K562 (cell line): ENCODE measurements at regions not wholly inside any gene's neighbourhood (a gene's known extent, or its start where the extent isn't known, plus 50 kb on each side); places are given as distances from the start of the nearest gene placed in this dataset.

ENCODE experiments used
- ATAC-seq: fragments of 200-7000 bp; cut with Tn5 transposase; 3 replicates; pipeline ENCODE4 v1.9.1; 2020; ENCODE audit warnings: moderate library complexity
- BruUV-seq: library from RNA; stranded (reverse); fragments of 400-500 nt; replicated peaks from 2 replicates; lab custom pipeline; 2021; lab: Mats Ljungman, UMichigan
- CTCF ChIA-PET: fragments of 300-600 bp; formaldehyde crosslinking; extraction: SDS; loops from one replicate; lab custom pipeline; 2021; ENCODE audit warnings: low intra/inter-chr PET ratio; lab: Yijun Ruan, JAX
- POLR2A ChIA-PET: fragments of 300-600, 350-650 bp; sonication (Branson Sonifier 250); formaldehyde crosslinking; extraction: SDS; loops from one replicate; lab custom pipeline; 2021; ENCODE audit warnings: antibody characterized with exemption, inconsistent platforms; lab: Yijun Ruan, JAX
- DNase-seq, 4 experiments: peaks; one replicate each; pipeline versions ENCODE4 v3.0.0 to v3.0.0-alpha.2; 2011 to 2018; ENCODE audit warnings: low spot score in 3 of 4, mixed read lengths in 3 of 4; ENCODE audit errors: extremely low read depth in 1 of 4
- FAIRE-seq: peaks from 2 replicates; lab custom pipeline; 2011; peaks lifted over from hg19 to GRCh38; lab: Jason Lieb, UNC
- H2AFZ ChIP-seq: 2 replicates; pipeline ENCODE4 v1.6.0; 2011; ENCODE audit warnings: low read depth, low read length, control low read depth, inconsistent platforms
- H3K27ac ChIP-seq: fragments of 200-600 bp; 3 replicates; pipeline ENCODE4 v1.8.0; 2011; ENCODE audit warnings: low read depth, mild to moderate bottlenecking, control low read depth, inconsistent platforms, low read length, moderate library complexity, mixed read lengths; ENCODE audit errors: extremely low read depth
- H3K27me3 ChIP-seq, 2 experiments: fragments of 300-600 bp in 1 of 2; 2 replicates in 1 of 2; 3 replicates in 1 of 2; pipeline versions ENCODE4 v1.6.0 to v1.8.0; 2011; ENCODE audit warnings: inconsistent platforms in 2 of 2, low read length in 2 of 2, mild to moderate bottlenecking in 1 of 2, mixed read lengths in 1 of 2, moderate library complexity in 1 of 2; ENCODE audit not compliant: control insufficient read depth in 2 of 2, insufficient read depth in 2 of 2
- H3K36me3 ChIP-seq: fragments of 300-600 bp; 3 replicates; pipeline ENCODE4 v1.8.0; 2011; ENCODE audit warnings: mild to moderate bottlenecking, low read length, inconsistent platforms; ENCODE audit not compliant: control insufficient read depth, insufficient read depth
- H3K4me1 ChIP-seq, 2 experiments: fragments of 200-600 bp in 1 of 2; replicated peaks in 1 of 2; 2 replicates in 1 of 2; 3 replicates in 1 of 2; pipeline versions ENCODE4 v1.5.1 to v1.8.0; 2011; ENCODE audit warnings: inconsistent platforms in 2 of 2, low read length in 2 of 2, mild to moderate bottlenecking in 1 of 2, mixed read lengths in 1 of 2, moderate library complexity in 1 of 2; ENCODE audit not compliant: control insufficient read depth in 2 of 2, insufficient read depth in 2 of 2
- H3K4me2 ChIP-seq: 2 replicates; pipeline ENCODE4 v1.6.1; 2011; ENCODE audit warnings: low read length, control low read depth, inconsistent platforms, mixed read lengths; ENCODE audit not compliant: insufficient read depth
- H3K4me3 ChIP-seq: fragments of 200-600 bp; sonication (generic), shearing (Covaris generic); 2 replicates; pipeline ENCODE4 v1.5.1; 2016; ENCODE audit warnings: control low read depth, inconsistent platforms
- H3K79me2 ChIP-seq: fragments of 200-600 bp; 3 replicates; pipeline ENCODE4 v1.8.0; 2011; ENCODE audit warnings: low read length, inconsistent platforms; ENCODE audit not compliant: control insufficient read depth, insufficient read depth
- H3K9ac ChIP-seq, 2 experiments: 2 replicates each; pipeline versions ENCODE4 v1.6.0 to v1.6.1; 2011; ENCODE audit warnings: low read depth in 2 of 2, low read length in 2 of 2, control low read depth in 1 of 2, inconsistent platforms in 1 of 2, mild to moderate bottlenecking in 1 of 2, mixed read lengths in 1 of 2; ENCODE audit not compliant: insufficient read depth in 1 of 2
- H3K9me1 ChIP-seq: one replicate; pipeline ENCODE4 v1.6.0; 2011; ENCODE audit warnings: inconsistent platforms, mild to moderate bottlenecking, low read length, moderate library complexity; ENCODE audit not compliant: control insufficient read depth, insufficient read depth
- H3K9me3 ChIP-seq: replicated peaks from 2 replicates; pipeline ENCODE4 v1.5.1; 2011; ENCODE audit warnings: low read depth, low read length, inconsistent platforms; ENCODE audit not compliant: control insufficient read depth, insufficient read depth
- H4K20me1 ChIP-seq: replicated peaks from 2 replicates; pipeline ENCODE4 v1.6.1; 2011; ENCODE audit warnings: low read length, inconsistent platforms, mixed read lengths; ENCODE audit not compliant: control insufficient read depth, insufficient read depth
- BDP1 ChIP-seq: IDR thresholded peaks from 3 replicates; pipeline ENCODE4 v1.6.1; 2011; ENCODE audit not compliant: insufficient read length, insufficient read depth
- FOSL1 ChIP-seq: fragments of 200-800 bp; sonication (Bioruptor generic); conservative IDR thresholded peaks from 2 replicates; pipeline ENCODE4 v1.6.1; 2016; ENCODE audit warnings: missing genetic modification characterization, missing compliant biosample characterization
- FOXJ3 ChIP-seq: sonication (generic); formaldehyde crosslinking; IDR thresholded peaks from 2 replicates; pipeline ENCODE4 v1.4.0; 2020; ENCODE audit warnings: mild to moderate bottlenecking, missing genetic modification reagents
- FOXK1 ChIP-seq: sonication (generic); formaldehyde crosslinking; IDR thresholded peaks from 2 replicates; pipeline ENCODE4 v1.8.0; 2022; ENCODE audit warnings: missing genetic modification reagents, mild to moderate bottlenecking, borderline replicate concordance
- HEY1 ChIP-seq: fragments of 250-450 bp; sonication (Bioruptor Pico); IDR thresholded peaks from 2 replicates; pipeline ENCODE4 v1.5.0; 2020; ENCODE audit warnings: mild to moderate bottlenecking, moderate library complexity, borderline replicate concordance
- HNRNPL ChIP-seq: fragments of 200-400 bp; formaldehyde crosslinking; IDR thresholded peaks from 2 replicates; pipeline ENCODE4 v1.6.1; 2017; ENCODE audit warnings: low read depth, mild to moderate bottlenecking, low read length
- NCOR1 ChIP-seq: fragments of 450-650 bp; IDR thresholded peaks from 2 replicates; pipeline ENCODE4 v1.6.1; 2016; ENCODE audit warnings: mild to moderate bottlenecking, moderate library complexity
- PYGO2 ChIP-seq: fragments of 450-650 bp; IDR thresholded peaks from 2 replicates; pipeline ENCODE4 v1.6.1; 2016; ENCODE audit warnings: mild to moderate bottlenecking, missing genetic modification characterization, moderate library complexity, missing compliant biosample characterization
- RB1 ChIP-seq: fragments of 450-650 bp; IDR thresholded peaks from 2 replicates; pipeline ENCODE4 v1.6.1; 2017; ENCODE audit warnings: low read depth, mild to moderate bottlenecking
- SMAD2 ChIP-seq: fragments of 150-350 bp; IDR thresholded peaks from 2 replicates; pipeline ENCODE4 v1.6.1; 2014; ENCODE audit warnings: low read depth, mild to moderate bottlenecking, low read length
- SMARCE1 ChIP-seq: fragments of 450-650 bp; IDR thresholded peaks from 2 replicates; pipeline ENCODE4 v1.7.1; 2016; ENCODE audit warnings: mild to moderate bottlenecking
- TEAD1 ChIP-seq, 2 experiments: fragments of 450-650 bp in 1 of 2; sonication (generic) in 1 of 2; formaldehyde crosslinking; IDR thresholded peaks; 2 replicates each; pipeline versions ENCODE4 v1.4.0 to v1.8.0; 2020 to 2022; ENCODE audit warnings: mild to moderate bottlenecking in 2 of 2, missing genetic modification reagents in 1 of 2
- THAP7 ChIP-seq: fragments of 250-450 bp; sonication (Bioruptor Pico); IDR thresholded peaks from 2 replicates; pipeline ENCODE4 v1.5.0; 2021
- THRA ChIP-seq: fragments of 450-650 bp; IDR thresholded peaks from 2 replicates; pipeline ENCODE4 v1.6.1; 2017; ENCODE audit warnings: mild to moderate bottlenecking, moderate library complexity
- THRB ChIP-seq: fragments of 450-650 bp; formaldehyde crosslinking; conservative IDR thresholded peaks from 2 replicates; pipeline ENCODE4 v1.4.0; 2022; ENCODE audit warnings: mild to moderate bottlenecking, missing genetic modification characterization
- YY1 ChIP-seq, 3 experiments: IDR thresholded peaks; 2 replicates each; pipeline ENCODE4 v1.6.1; 2011; ENCODE audit warnings: low read length in 2 of 3, mild to moderate bottlenecking in 2 of 3, moderate library complexity in 2 of 3, borderline replicate concordance in 1 of 3, control low read depth in 1 of 3, low read depth in 1 of 3; ENCODE audit not compliant: insufficient read depth in 3 of 3, insufficient replicate concordance in 2 of 3, control insufficient read depth in 1 of 3, insufficient read length in 1 of 3; ENCODE audit errors: extremely low read depth in 1 of 3
- ZNF134 ChIP-seq: fragments of 250-450 bp; sonication (Bioruptor Pico); conservative IDR thresholded peaks from 2 replicates; pipeline ENCODE4 v1.4.0; 2020
- ZNF277 ChIP-seq: fragments of 250-450 bp; sonication (Bioruptor Pico); IDR thresholded peaks from 2 replicates; pipeline ENCODE4 v1.8.0; 2022; ENCODE audit warnings: inconsistent platforms, mild to moderate bottlenecking, moderate library complexity, borderline replicate concordance
- ZNF79 ChIP-seq: fragments of 250-450 bp; sonication (Bioruptor Pico); IDR thresholded peaks from 2 replicates; pipeline ENCODE4 v1.4.0; 2020; ENCODE audit warnings: low read depth, mild to moderate bottlenecking, moderate library complexity
- WGBS: fragments of 100-300 bp; shearing (Covaris generic); methylation state at CpG from one replicate; pipeline ENCODE4 v1.1.6; 2016; ENCODE audit warnings: low coverage, mixed read lengths; ENCODE audit not compliant: insufficient coverage; ENCODE audit errors: missing lambda C conversion rate; 5-methylcytosine and 5-hydroxymethylcytosine counted together
- in situ Hi-C: fragments of 300-500 bp; cut with MboI; formaldehyde crosslinking; loops from 4 replicates; pipeline ENCODE4 v1.15.0; 2018; ENCODE audit warnings: inconsistent platforms, mixed read lengths
- intact Hi-C: fragments of 100-400 bp; cut with micrococcal nuclease; formaldehyde crosslinking; loops from 2 replicates; pipeline ENCODE4 v1.14.2; 2022

GRCh38 chr3:177370246-177370822 is 173.1 kb upstream of the TBL1XR1 start:
- CTCF ChIA-PET: interaction anchor here (0.7 kb wide), 1 partner anchor 356 kb away, joined by 4 read pairs; no protein-coding TSS in a partner anchor
- H2AFZ ChIP-seq: peak overlapping the region; percentile 25; the same call in 1 of the 2 replicates
- BruUV-seq: no TSS peak
- POLR2A ChIA-PET: interaction anchor here (0.7 to 4.2 kb wide), 2 partner anchors 9 to 902 kb away, joined by 3 to 22 read pairs; no protein-coding TSS in a partner anchor
- H3K36me3 ChIP-seq: no peaks in the 10 kb centered on the region
- H3K79me2 ChIP-seq: no peaks in the 10 kb centered on the region
- no peak overlapping the region for H3K9ac ChIP-seq
- H3K4me2 ChIP-seq: no peak overlapping the region
- no peaks in the 10 kb centered on the region for H3K27me3 ChIP-seq
- no peaks in the 10 kb centered on the region for H3K9me1 ChIP-seq
- DNase-seq (no peak), FAIRE-seq (no peak), ATAC-seq (no peak)
- intact Hi-C loops: no loop called here
- WGBS: 10% methylated on average over 3 of the region's 3 CpGs
- in situ Hi-C loops: no loop called here
- no peaks in the 10 kb centered on the region for H3K9me3 ChIP-seq
- no peak overlapping the region for H3K27ac ChIP-seq
- no peak overlapping the region for H3K4me3 ChIP-seq
- H3K4me1 ChIP-seq: no peaks in the 10 kb centered on the region
- no peaks in the 10 kb centered on the region for H4K20me1 ChIP-seq
- TF ChIP-seq HEY1 (CRISPR knock-in tag) (no peak), RB1 (no peak), SMAD2 (no peak), SMARCE1 (no peak), ZNF79 (CRISPR knock-in tag) (no peak), YY1 (IDR thresholded peaks at IDR 0.05; ENCODE audit: borderline replicate concordance in 1 of 3, control insufficient read depth in 1 of 3, extremely low read depth in 1 of 3, insufficient read depth in 3 of 3, insufficient read length in 1 of 3, insufficient replicate concordance in 2 of 3, low read depth in 1 of 3, low read length in 2 of 3) (no peak), HNRNPL (no peak), THRA (no peak), THAP7 (CRISPR knock-in tag) (no peak), PYGO2 (tag) (no peak), ZNF277 (no peak), ZNF134 (CRISPR knock-in tag) (no peak), BDP1 (no peak), FOXK1 (CRISPR knock-in tag) (no peak), THRB (no peak), FOSL1 (tag) (no peak), FOXJ3 (CRISPR knock-in tag) (no peak), TEAD1 (CRISPR knock-in tag; IDR thresholded peaks at IDR 0.05) (no peak), NCOR1 (no peak)
